Hepatocyte (in vitro differentiated cells): ENCODE measurements at regions not wholly inside any gene's neighbourhood (a gene's known extent, or its start where the extent isn't known, plus 50 kb on each side); places are given as distances from the start of the nearest gene placed in this dataset.
"Not testable (repeated sequence)": the region's sequence is repeated elsewhere in the genome, so short reads cannot be mapped to it uniquely, and the experiment has no call there.

ENCODE experiments used
- DNase-seq: peaks from one replicate; pipeline ENCODE4 v3.0.0-alpha.2; 2016; ENCODE audit warnings: low spot score
- H2AFZ ChIP-seq: fragments of 200-600 bp; sonication (generic); 2 replicates; pipeline ENCODE4 v1.6.0; 2016; ENCODE audit warnings: antibody characterized with exemption, mild to moderate bottlenecking
- H3K27ac ChIP-seq: fragments of 200-600 bp; sonication (generic); 2 replicates; pipeline ENCODE4 v1.5.1; 2016; ENCODE audit warnings: mild to moderate bottlenecking
- H3K27me3 ChIP-seq: fragments of 200-600 bp; sonication (generic); 2 replicates; pipeline ENCODE4 v1.6.1; 2016
- H3K36me3 ChIP-seq: fragments of 200-600 bp; sonication (generic); replicated peaks from 2 replicates; pipeline ENCODE4 v1.5.1; 2016; ENCODE audit warnings: low read depth; ENCODE audit not compliant: insufficient read depth
- H3K4me1 ChIP-seq: fragments of 200-600 bp; sonication (generic); 2 replicates; pipeline ENCODE4 v1.5.1; 2016; ENCODE audit warnings: mild to moderate bottlenecking, moderate library complexity; ENCODE audit not compliant: insufficient read depth
- H3K4me2 ChIP-seq: fragments of 200-600 bp; sonication (generic); 2 replicates; pipeline ENCODE4 v1.6.0; 2016
- H3K4me3 ChIP-seq: fragments of 200-600 bp; sonication (generic); 2 replicates; pipeline ENCODE4 v1.5.1; 2016; ENCODE audit warnings: mild to moderate bottlenecking
- H3K79me2 ChIP-seq: fragments of 200-600 bp; sonication (generic); 2 replicates; pipeline ENCODE4 v1.6.0; 2017; ENCODE audit warnings: mild to moderate bottlenecking
- H3K9me2 ChIP-seq: fragments of 200-600 bp; sonication (generic); replicated peaks from 2 replicates; pipeline ENCODE4 v1.6.0; 2017; ENCODE audit warnings: mild to moderate bottlenecking; ENCODE audit not compliant: insufficient read depth
- H3K9me3 ChIP-seq: fragments of 200-600 bp; sonication (generic); 2 replicates; pipeline ENCODE4 v1.5.1; 2016; ENCODE audit warnings: low read depth, mild to moderate bottlenecking
- H4K20me1 ChIP-seq: fragments of 200-600 bp; sonication (generic); 2 replicates; pipeline ENCODE4 v1.6.0; 2016; ENCODE audit warnings: mild to moderate bottlenecking; ENCODE audit not compliant: insufficient read depth, poor library complexity, severe bottlenecking
- EZH2 ChIP-seq: fragments of 200-600 bp; sonication (generic); IDR thresholded peaks from 2 replicates; pipeline ENCODE4 v1.6.1; 2016; ENCODE audit warnings: antibody characterized with exemption, mild to moderate bottlenecking, borderline replicate concordance
- EZH2phosphoT487 ChIP-seq: fragments of 200-600 bp; sonication (generic); IDR thresholded peaks from one replicate; pipeline ENCODE4 v1.6.1; 2018; ENCODE audit warnings: antibody characterized with exemption, mild to moderate bottlenecking, low read depth, moderate library complexity; ENCODE audit not compliant: unreplicated experiment, severe bottlenecking
- WGBS: methylation state at CpG from one replicate; pipeline ENCODE4 v1.1.6; 2016; ENCODE audit warnings: low lambda C conversion rate; ENCODE audit errors: missing lambda C conversion rate; 5-methylcytosine and 5-hydroxymethylcytosine counted together
- TF ChIP-seq, protein P1 (sequence below): fragments of 200-600 bp; sonication (generic); IDR thresholded peaks from 2 replicates; pipeline ENCODE4 v1.5.1; 2016; ENCODE audit warnings: antibody characterized with exemption, mild to moderate bottlenecking; ENCODE audit not compliant: poor library complexity

DNA sequence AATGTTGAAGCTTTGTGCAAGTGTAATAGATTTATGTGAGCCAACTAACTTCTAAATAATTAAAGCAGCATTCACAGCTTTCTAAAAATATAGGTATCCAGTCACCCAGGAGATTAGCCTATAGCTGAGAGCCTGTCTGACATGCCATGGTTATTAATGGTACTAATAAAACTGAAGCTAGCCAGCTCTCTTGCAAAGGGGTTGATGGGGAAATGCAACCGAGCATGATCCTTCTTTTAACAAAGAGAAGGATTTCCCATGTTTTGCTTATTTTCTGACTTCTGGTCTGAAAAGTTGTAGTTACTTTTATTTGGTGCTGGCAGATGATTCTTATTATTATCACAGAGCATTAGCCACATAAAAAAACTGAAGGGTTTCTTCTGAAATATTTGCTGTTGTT is 488.7 kb upstream of the CYLC2 start:
- Histone ChIP-seq H3K27ac (no peak overlapping the region), H2AFZ (no peak overlapping the region), H3K27me3 (no peaks in the 10 kb centered on the region), H3K4me1 (no peaks in the 10 kb centered on the region), H3K36me3 (no peaks in the 10 kb centered on the region), H3K79me2 (no peaks in the 10 kb centered on the region), H3K4me3 (no peak overlapping the region), H4K20me1 (no peaks in the 10 kb centered on the region), H3K9me3 (no peaks in the 10 kb centered on the region), H3K4me2 (no peak overlapping the region), H3K9me2 (no peaks in the 10 kb centered on the region)
- no peak for DNase-seq
- TF ChIP-seq EZH2 (no peak), EZH2phosphoT487 (no peak)
- TF ChIP-seq, protein P1, sequence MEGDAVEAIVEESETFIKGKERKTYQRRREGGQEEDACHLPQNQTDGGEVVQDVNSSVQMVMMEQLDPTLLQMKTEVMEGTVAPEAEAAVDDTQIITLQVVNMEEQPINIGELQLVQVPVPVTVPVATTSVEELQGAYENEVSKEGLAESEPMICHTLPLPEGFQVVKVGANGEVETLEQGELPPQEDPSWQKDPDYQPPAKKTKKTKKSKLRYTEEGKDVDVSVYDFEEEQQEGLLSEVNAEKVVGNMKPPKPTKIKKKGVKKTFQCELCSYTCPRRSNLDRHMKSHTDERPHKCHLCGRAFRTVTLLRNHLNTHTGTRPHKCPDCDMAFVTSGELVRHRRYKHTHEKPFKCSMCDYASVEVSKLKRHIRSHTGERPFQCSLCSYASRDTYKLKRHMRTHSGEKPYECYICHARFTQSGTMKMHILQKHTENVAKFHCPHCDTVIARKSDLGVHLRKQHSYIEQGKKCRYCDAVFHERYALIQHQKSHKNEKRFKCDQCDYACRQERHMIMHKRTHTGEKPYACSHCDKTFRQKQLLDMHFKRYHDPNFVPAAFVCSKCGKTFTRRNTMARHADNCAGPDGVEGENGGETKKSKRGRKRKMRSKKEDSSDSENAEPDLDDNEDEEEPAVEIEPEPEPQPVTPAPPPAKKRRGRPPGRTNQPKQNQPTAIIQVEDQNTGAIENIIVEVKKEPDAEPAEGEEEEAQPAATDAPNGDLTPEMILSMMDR = no peak
- WGBS = 52% methylated on average over 1 of the region's 1 CpG

DNA sequence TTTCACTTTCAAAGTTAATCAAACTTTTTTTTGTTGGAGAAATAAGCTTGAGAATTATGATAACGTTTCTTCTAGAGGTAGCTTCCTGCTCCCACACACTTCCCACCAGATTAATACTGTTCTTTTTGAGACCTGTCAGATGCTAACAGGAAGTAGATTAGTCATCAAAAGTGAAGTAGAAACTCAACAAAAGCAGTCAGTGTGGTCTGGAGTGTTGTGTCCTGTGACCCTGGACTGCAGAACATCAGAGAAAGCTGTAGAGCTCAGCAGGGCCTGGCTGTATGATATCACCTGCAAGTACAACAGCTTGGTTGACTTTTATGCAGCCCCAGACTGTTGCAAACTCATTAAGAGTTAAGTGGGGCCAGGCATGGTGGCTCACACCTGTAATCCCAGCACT is 495.7 kb upstream of the CYLC2 start:
- no peak for TF ChIP-seq EZH2
- TF ChIP-seq, protein P1 = no peak
- no peak for TF ChIP-seq EZH2phosphoT487
- Histone ChIP-seq H3K27me3 (no peaks in the 10 kb centered on the region), H2AFZ (no peak overlapping the region), H3K4me1 (no peaks in the 10 kb centered on the region), H3K36me3 (no peaks in the 10 kb centered on the region), H3K79me2 (no peaks in the 10 kb centered on the region), H3K9me2 (no peaks in the 10 kb centered on the region), H4K20me1 (no peaks in the 10 kb centered on the region), H3K4me3 (no peak overlapping the region), H3K27ac (no peak overlapping the region), H3K9me3 (no peaks in the 10 kb centered on the region), H3K4me2 (no peak overlapping the region)
- no peak for DNase-seq
- 76% methylated on average over 1 of the region's 1 CpG for WGBS

- WGBS = 86% methylated on average over 9 of the region's 9 CpGs
- Histone ChIP-seq H3K4me3 (no peak overlapping the region), H3K4me2 (no peak overlapping the region), H4K20me1 (no peaks in the 10 kb centered on the region), H3K36me3 (no peaks in the 10 kb centered on the region), H3K27ac (no peak overlapping the region), H3K9me3 (no peaks in the 10 kb centered on the region), H3K79me2 (no peaks in the 10 kb centered on the region), H3K9me2 (no peaks in the 10 kb centered on the region), H3K4me1 (no peaks in the 10 kb centered on the region), H2AFZ (no peak overlapping the region), H3K27me3 (no peaks in the 10 kb centered on the region)
- DNase-seq = no peak
- TF ChIP-seq EZH2phosphoT487 = no peak
- TF ChIP-seq, protein P1 = no peak
- TF ChIP-seq EZH2 = no peak
Observed at GRCh38 chr9:102497709-102498108, 497.4 kb upstream of the CYLC2 start.

- WGBS = 95% methylated on average over 23 of the region's 25 CpGs
- not testable (repeated sequence) for H3K79me2 ChIP-seq, H3K27ac ChIP-seq
Observed at GRCh38 chr9:102486976-102487375, 508.2 kb upstream of the CYLC2 start.

More at GRCh38 chr9:102486976-102487375, 508.2 kb upstream of the CYLC2 start:
- H2AFZ ChIP-seq, H3K4me2 ChIP-seq, H3K9me3 ChIP-seq, H3K4me3 ChIP-seq, H3K27me3 ChIP-seq, DNase-seq, H3K4me1 ChIP-seq, H3K9me2 ChIP-seq, H4K20me1 ChIP-seq, H3K36me3 ChIP-seq: not testable (repeated sequence)
